BE2C (cell line): ENCODE measurements at regions not wholly inside any gene's neighbourhood (a gene's known extent, or its start where the extent isn't known, plus 50 kb on each side); places are given as distances from the start of the nearest gene placed in this dataset.

Experiments used
- DNase-seq: peaks from one replicate; pipeline ENCODE4 v3.0.0-alpha.2; 2020
- H3K27me3 ChIP-seq: fragments of 250-450 bp; sonication (Bioruptor Pico); 2 replicates; pipeline ENCODE4 v1.5.1; 2020; ENCODE audit warnings: mild to moderate bottlenecking
- H3K36me3 ChIP-seq: fragments of 250-450 bp; sonication (Bioruptor Pico); 2 replicates; pipeline ENCODE4 v1.5.1; 2020; ENCODE audit warnings: mild to moderate bottlenecking
- H3K4me1 ChIP-seq: fragments of 250-450 bp; sonication (Bioruptor Pico); 2 replicates; pipeline ENCODE4 v1.5.1; 2020
- H3K4me3 ChIP-seq: 2 replicates; pipeline ENCODE4 v1.5.1; 2011; ENCODE audit warnings: low read depth, low read length
- H3K9me3 ChIP-seq: fragments of 250-450 bp; sonication (Bioruptor Pico); 2 replicates; pipeline ENCODE4 v1.5.1; 2020
- TF ChIP-seq, protein P1 (sequence below): IDR thresholded peaks from 2 replicates; pipeline ENCODE4 v1.5.1; 2012; ENCODE audit warnings: mild to moderate bottlenecking, low read depth, low read length

DNA sequence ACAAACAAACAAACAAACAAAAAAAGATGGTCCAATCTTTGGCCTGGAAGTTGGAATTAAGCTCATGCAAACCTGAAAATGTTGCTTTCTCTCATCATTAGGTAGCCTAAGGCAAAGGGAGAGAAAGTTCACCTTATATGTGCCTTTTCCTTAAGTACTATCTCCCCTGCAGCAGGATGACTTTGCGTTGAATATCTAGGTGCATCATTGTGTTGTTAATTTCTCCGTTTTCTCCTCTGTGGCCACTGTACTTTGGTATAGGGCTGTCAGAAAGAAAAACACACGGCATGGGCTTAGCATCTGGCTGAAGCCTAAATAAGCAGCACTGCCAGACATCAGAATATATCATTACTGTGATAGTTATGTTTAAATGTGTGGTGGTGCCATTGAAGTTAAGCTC lies 345.5 kb downstream of the BCAT1 start:
- no peak for DNase-seq
- H3K4me1 ChIP-seq = no peaks in the 10 kb centered on the region
- H3K4me3 ChIP-seq = no peak overlapping the region
- H3K9me3 ChIP-seq = no peaks in the 10 kb centered on the region
- no peaks in the 10 kb centered on the region for H3K27me3 ChIP-seq
- TF ChIP-seq, protein P1, sequence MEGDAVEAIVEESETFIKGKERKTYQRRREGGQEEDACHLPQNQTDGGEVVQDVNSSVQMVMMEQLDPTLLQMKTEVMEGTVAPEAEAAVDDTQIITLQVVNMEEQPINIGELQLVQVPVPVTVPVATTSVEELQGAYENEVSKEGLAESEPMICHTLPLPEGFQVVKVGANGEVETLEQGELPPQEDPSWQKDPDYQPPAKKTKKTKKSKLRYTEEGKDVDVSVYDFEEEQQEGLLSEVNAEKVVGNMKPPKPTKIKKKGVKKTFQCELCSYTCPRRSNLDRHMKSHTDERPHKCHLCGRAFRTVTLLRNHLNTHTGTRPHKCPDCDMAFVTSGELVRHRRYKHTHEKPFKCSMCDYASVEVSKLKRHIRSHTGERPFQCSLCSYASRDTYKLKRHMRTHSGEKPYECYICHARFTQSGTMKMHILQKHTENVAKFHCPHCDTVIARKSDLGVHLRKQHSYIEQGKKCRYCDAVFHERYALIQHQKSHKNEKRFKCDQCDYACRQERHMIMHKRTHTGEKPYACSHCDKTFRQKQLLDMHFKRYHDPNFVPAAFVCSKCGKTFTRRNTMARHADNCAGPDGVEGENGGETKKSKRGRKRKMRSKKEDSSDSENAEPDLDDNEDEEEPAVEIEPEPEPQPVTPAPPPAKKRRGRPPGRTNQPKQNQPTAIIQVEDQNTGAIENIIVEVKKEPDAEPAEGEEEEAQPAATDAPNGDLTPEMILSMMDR = no peak
- H3K36me3 ChIP-seq = no peaks in the 10 kb centered on the region

DNA sequence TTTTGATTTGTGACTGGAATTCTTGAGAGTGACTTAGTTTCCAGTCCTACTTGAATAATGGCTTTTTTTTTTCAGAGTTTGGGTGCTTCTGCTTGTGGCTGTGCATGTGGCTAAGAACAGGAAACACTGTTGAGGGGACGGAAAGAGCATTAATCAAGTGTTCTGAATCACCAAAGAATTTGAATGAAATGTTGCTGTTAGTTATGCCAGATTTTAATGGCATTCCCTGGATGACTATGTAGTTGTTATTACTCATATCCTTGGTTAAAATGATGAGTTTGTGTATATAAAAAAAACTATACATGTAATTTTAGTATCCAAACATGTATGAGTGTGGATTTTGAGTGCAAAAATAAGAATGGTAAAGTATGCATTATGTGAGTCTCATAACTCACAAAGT lies 347.9 kb downstream of the BCAT1 start:
- Histone ChIP-seq H3K4me3 (no peak overlapping the region), H3K4me1 (no peaks in the 10 kb centered on the region), H3K27me3 (no peaks in the 10 kb centered on the region), H3K36me3 (no peaks in the 10 kb centered on the region), H3K9me3 (no peaks in the 10 kb centered on the region)
- TF ChIP-seq, protein P1 = no peak
- DNase-seq = no peak

DNA sequence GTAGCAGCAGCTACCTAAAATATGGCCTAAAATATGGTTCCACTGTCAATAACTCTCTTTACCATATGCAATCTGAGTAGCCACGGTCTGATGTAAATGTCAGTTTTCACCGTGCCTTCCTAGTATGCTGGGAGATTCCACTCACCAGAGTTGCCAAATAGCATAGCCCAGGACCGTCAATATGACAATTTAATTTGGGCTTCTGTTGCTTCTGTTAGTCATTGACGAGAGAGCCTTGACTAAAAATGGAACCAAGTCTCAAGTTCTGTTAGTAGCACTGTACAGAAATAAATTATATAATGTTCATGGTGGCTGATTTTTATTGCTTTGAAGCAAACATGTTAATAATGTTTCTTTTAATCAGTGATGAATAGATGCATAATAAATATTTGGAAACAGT lies 348.4 kb downstream of the BCAT1 start:
- no peak for DNase-seq
- Histone ChIP-seq H3K9me3 (no peaks in the 10 kb centered on the region), H3K27me3 (no peaks in the 10 kb centered on the region), H3K4me3 (no peak overlapping the region), H3K4me1 (no peaks in the 10 kb centered on the region), H3K36me3 (no peaks in the 10 kb centered on the region)
- TF ChIP-seq, protein P1 = no peak

DNA sequence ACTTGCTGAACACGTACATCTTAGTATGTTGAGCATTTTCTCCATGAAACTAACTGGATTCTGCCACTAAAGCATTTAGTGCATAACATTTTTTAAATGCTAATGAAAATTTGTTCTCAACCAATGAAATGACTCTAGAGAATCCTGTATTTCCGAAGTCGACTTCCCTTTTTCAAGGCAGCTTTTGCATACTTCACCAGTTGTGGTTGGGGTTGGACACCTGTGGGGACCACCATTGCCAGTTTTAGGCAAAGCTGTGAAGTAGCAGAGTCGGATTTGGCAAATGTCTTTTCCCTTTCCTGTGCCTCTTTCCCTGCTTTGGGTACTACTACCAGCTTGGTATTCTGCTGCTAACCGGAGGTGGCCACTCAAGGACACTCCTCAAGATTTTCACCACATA lies 349.2 kb downstream of the BCAT1 start:
- Histone ChIP-seq H3K4me1 (no peaks in the 10 kb centered on the region), H3K27me3 (no peaks in the 10 kb centered on the region), H3K36me3 (no peaks in the 10 kb centered on the region), H3K9me3 (no peaks in the 10 kb centered on the region), H3K4me3 (no peak overlapping the region)
- no peak for DNase-seq
- TF ChIP-seq, protein P1 = no peak

DNA sequence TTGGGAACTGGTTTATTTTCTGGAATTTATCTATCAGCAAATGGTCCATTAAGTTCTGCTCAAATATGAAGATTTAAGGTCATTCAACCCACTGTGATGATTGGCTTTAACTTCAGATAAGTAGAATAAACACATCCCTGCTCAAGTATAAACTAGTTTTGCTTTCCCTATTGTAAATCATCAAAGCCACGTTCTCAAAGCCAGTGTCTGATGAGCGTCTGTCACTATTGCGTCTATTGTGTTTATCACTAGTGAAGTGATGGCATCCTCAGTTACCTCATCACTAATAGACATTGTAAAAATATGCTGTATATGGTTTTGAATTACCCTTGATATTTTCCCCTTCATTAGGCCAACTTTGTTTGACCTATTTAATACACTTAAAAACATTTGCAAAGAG lies 351.3 kb downstream of the BCAT1 start:
- TF ChIP-seq, protein P1 = no peak
- no peak overlapping the region for H3K4me3 ChIP-seq
- H3K27me3 ChIP-seq = no peaks in the 10 kb centered on the region
- no peaks in the 10 kb centered on the region for H3K36me3 ChIP-seq
- DNase-seq = no peak
- H3K4me1 ChIP-seq = no peaks in the 10 kb centered on the region
- H3K9me3 ChIP-seq = no peaks in the 10 kb centered on the region

DNA sequence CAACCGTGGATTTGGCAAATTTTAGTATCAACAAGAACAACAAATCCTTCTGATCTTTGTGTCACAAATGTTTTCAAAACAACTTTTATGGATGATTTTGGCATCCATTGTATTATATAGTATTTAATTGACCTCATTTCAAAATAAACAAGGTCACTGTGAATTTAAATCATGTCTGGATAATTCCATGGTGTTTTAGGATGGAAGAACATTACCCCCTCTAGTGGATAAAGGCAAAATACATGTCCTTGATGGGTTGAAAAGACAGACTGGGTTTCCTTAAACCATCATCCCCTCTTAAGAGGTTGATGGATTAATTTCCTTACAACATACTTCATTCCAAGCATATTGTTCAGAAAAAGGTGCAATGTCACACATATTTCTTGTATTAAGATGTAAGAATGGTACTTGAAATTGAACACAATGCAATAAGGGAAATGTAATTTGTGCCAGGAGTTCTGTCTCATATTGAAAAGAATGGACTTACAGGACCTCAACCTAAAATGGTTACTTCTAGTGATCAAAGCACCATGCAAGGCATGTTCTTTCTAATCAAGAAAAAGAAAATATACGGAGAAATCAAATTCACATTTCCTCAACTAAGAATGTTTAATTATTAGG lies 352.0 kb downstream of the BCAT1 start:
- no peaks in the 10 kb centered on the region for H3K4me1 ChIP-seq
- H3K36me3 ChIP-seq = no peaks in the 10 kb centered on the region
- no peaks in the 10 kb centered on the region for H3K9me3 ChIP-seq
- no peak overlapping the region for H3K4me3 ChIP-seq
- TF ChIP-seq, protein P1 = peak; percentile 67
- DNase-seq = no peak
- no peaks in the 10 kb centered on the region for H3K27me3 ChIP-seq
